WTC11 (cell line): ENCODE measurements at regions not wholly inside any gene's neighbourhood (a gene's known extent, or its start where the extent isn't known, plus 50 kb on each side); places are given as distances from the start of the nearest gene placed in this dataset.

Source experiments
- ATAC-seq: fragments of 200-7000 bp; cut with Tn5 transposase; 2 replicates; pipeline ENCODE4 v1.10.0; 2021; ENCODE audit warnings: mild to moderate bottlenecking, moderate library complexity
- CTCF ChIA-PET: fragments of 300-600 bp; sonication (Branson Sonifier 250); formaldehyde crosslinking; loops from one replicate; lab custom pipeline; 2021; ENCODE audit warnings: antibody characterized with exemption; lab: Charles Lee
- POLR2A ChIA-PET: fragments of 350-600 bp; sonication (Branson Sonifier 250); formaldehyde crosslinking; loops from one replicate; lab custom pipeline; 2021; ENCODE audit warnings: antibody characterized with exemption; lab: Charles Lee
- DNase-seq: peaks from one replicate; pipeline ENCODE4 v3.0.0; 2021; ENCODE audit warnings: low spot score
- H3K27ac Mint-ChIP-seq: 2 replicates; pipeline ENCODE4 v1.8.0; 2021; ENCODE audit warnings: mixed read lengths
- H3K27me3 Mint-ChIP-seq: 2 replicates; pipeline ENCODE4 v1.8.0; 2021; ENCODE audit warnings: low read depth, mild to moderate bottlenecking, moderate library complexity, mixed read lengths
- H3K36me3 Mint-ChIP-seq: 2 replicates; pipeline ENCODE4 v1.8.0; 2021; ENCODE audit warnings: mixed read lengths
- H3K4me1 Mint-ChIP-seq: 2 replicates; pipeline ENCODE4 v1.8.0; 2022; ENCODE audit warnings: mixed read lengths
- H3K4me3 Mint-ChIP-seq: 2 replicates; pipeline ENCODE4 v1.8.0; 2021; ENCODE audit warnings: mild to moderate bottlenecking, moderate library complexity, mixed read lengths
- H3K9me3 Mint-ChIP-seq: 2 replicates; pipeline ENCODE4 v1.8.0; 2021; ENCODE audit warnings: mixed read lengths
- ARID4B ChIP-seq: sonication (generic); formaldehyde crosslinking; IDR thresholded peaks from 2 replicates; pipeline ENCODE4 v1.8.0; 2023; ENCODE audit warnings: missing genetic modification reagents, mild to moderate bottlenecking, borderline replicate concordance
- ATF3 ChIP-seq: sonication (generic); formaldehyde crosslinking; conservative IDR thresholded peaks from 2 replicates; pipeline ENCODE4 v1.8.1; 2022; ENCODE audit warnings: mild to moderate bottlenecking, missing genetic modification reagents
- CREB1 ChIP-seq: sonication (generic); formaldehyde crosslinking; IDR thresholded peaks from 2 replicates; pipeline ENCODE4 v1.8.0; 2023; ENCODE audit warnings: mild to moderate bottlenecking, missing genetic modification reagents
- ELF4 ChIP-seq: sonication (generic); formaldehyde crosslinking; IDR thresholded peaks from 2 replicates; pipeline ENCODE4 v1.8.1; 2022; ENCODE audit warnings: low read depth, mild to moderate bottlenecking, moderate library complexity, missing genetic modification reagents
- HMGA2 ChIP-seq: fragments of 250-450 bp; sonication (Bioruptor Pico); IDR thresholded peaks from 2 replicates; pipeline ENCODE4 v1.4.0; 2021; ENCODE audit warnings: mild to moderate bottlenecking, moderate library complexity
- IRF2 ChIP-seq: sonication (generic); formaldehyde crosslinking; IDR thresholded peaks from 2 replicates; pipeline ENCODE4 v1.8.0; 2022; ENCODE audit warnings: low read depth, missing genetic modification reagents, borderline replicate concordance
- NR3C1 ChIP-seq: sonication (generic); formaldehyde crosslinking; conservative IDR thresholded peaks from 2 replicates; pipeline ENCODE4 v1.8.1; 2023; ENCODE audit warnings: low read depth, mild to moderate bottlenecking, missing genetic modification reagents
- RORB ChIP-seq: fragments of 250-450 bp; sonication (Bioruptor Pico); IDR thresholded peaks from 2 replicates; pipeline ENCODE4 v1.9.0; 2021; ENCODE audit warnings: mild to moderate bottlenecking
- TEAD1 ChIP-seq: sonication (generic); formaldehyde crosslinking; IDR thresholded peaks from 2 replicates; pipeline ENCODE4 v1.8.0; 2022; ENCODE audit warnings: mild to moderate bottlenecking, missing genetic modification reagents
- TEAD4 ChIP-seq: sonication (generic); formaldehyde crosslinking; IDR thresholded peaks from 2 replicates; pipeline ENCODE4 v1.8.0; 2022; ENCODE audit warnings: mild to moderate bottlenecking, missing genetic modification reagents
- ZBTB21 ChIP-seq: sonication (generic); formaldehyde crosslinking; IDR thresholded peaks from 2 replicates; pipeline ENCODE4 v1.8.1; 2023; ENCODE audit warnings: mild to moderate bottlenecking, missing genetic modification reagents, borderline replicate concordance
- ZNF219 ChIP-seq: sonication (generic); formaldehyde crosslinking; IDR thresholded peaks from 2 replicates; pipeline ENCODE4 v1.8.0; 2023; ENCODE audit warnings: missing genetic modification reagents, mild to moderate bottlenecking, borderline replicate concordance
- ZNF263 ChIP-seq: sonication (generic); formaldehyde crosslinking; IDR thresholded peaks from 2 replicates; pipeline ENCODE4 v1.8.1; 2022; ENCODE audit warnings: low read depth, mild to moderate bottlenecking, moderate library complexity, missing genetic modification reagents
- TF ChIP-seq, protein P1 (sequence below): sonication (generic); formaldehyde crosslinking; IDR thresholded peaks from 2 replicates; pipeline ENCODE4 v1.8.0; 2022; ENCODE audit warnings: missing genetic modification reagents

DNA sequence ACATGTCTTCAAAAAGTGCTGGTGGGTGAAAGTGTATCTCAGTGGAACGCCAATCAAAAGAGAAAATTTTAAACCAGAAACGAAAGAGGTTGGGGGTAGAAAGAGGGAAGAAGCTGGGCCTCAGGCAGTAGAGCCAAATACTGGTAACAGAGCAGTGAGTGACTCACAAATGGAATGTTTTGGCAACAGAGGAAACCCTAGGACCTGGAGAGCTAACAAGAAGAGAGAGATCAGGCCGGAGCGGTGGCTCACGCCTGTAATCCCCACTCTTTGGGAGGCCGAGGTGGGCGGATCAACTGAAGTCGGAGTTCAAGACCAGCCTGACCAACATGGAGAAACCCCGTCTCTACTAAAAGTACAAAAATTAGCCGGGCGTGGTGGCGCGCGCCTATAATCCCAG lies 450.8 kb upstream of the NAALADL2 start:
- H3K9me3 Mint-ChIP-seq, result peaks cover 10% of the 10 kb centered on the region
- H3K27me3 Mint-ChIP-seq, result no peaks in the 10 kb centered on the region
- ATAC-seq, result no peak
- POLR2A ChIA-PET, result no interaction called here
- CTCF ChIA-PET, result no interaction called here
- H3K36me3 Mint-ChIP-seq, result peaks cover 9% of the 10 kb centered on the region
- H3K4me1 Mint-ChIP-seq, result peaks cover 30% of the 10 kb centered on the region
- H3K4me3 Mint-ChIP-seq, result no peak overlapping the region
- TF ChIP-seq NR3C1 (CRISPR knock-in tag), result no peak
- no peak for TF ChIP-seq ZNF219 (CRISPR knock-in tag)
- no peak for TF ChIP-seq ZBTB21 (CRISPR knock-in tag)
- no peak for TF ChIP-seq RORB (CRISPR knock-in tag)
- no peak for TF ChIP-seq IRF2 (CRISPR knock-in tag)
- TF ChIP-seq TEAD1 (CRISPR knock-in tag), result no peak
- DNase-seq, result no peak
- no peak overlapping the region for H3K27ac Mint-ChIP-seq

GRCh38 chr3:174409086-174409743 lies 449.9 kb upstream of the NAALADL2 start:
- peaks cover 36% of the 10 kb centered on the region for H3K4me1 Mint-ChIP-seq
- H3K36me3 Mint-ChIP-seq, result peaks cover 9% of the 10 kb centered on the region
- ATAC-seq (no peak), DNase-seq (no peak)
- no peaks in the 10 kb centered on the region for H3K27me3 Mint-ChIP-seq
- TF ChIP-seq ELF4 (CRISPR knock-in tag) (no peak), HMGA2 (CRISPR knock-in tag) (no peak), ATF3 (CRISPR knock-in tag) (no peak), TEAD4 (CRISPR knock-in tag) (no peak), NR3C1 (CRISPR knock-in tag) (no peak), IRF2 (CRISPR knock-in tag) (no peak), ARID4B (CRISPR knock-in tag) (no peak), ZNF263 (no peak), CREB1 (CRISPR knock-in tag) (no peak)
- TF ChIP-seq, protein P1, sequence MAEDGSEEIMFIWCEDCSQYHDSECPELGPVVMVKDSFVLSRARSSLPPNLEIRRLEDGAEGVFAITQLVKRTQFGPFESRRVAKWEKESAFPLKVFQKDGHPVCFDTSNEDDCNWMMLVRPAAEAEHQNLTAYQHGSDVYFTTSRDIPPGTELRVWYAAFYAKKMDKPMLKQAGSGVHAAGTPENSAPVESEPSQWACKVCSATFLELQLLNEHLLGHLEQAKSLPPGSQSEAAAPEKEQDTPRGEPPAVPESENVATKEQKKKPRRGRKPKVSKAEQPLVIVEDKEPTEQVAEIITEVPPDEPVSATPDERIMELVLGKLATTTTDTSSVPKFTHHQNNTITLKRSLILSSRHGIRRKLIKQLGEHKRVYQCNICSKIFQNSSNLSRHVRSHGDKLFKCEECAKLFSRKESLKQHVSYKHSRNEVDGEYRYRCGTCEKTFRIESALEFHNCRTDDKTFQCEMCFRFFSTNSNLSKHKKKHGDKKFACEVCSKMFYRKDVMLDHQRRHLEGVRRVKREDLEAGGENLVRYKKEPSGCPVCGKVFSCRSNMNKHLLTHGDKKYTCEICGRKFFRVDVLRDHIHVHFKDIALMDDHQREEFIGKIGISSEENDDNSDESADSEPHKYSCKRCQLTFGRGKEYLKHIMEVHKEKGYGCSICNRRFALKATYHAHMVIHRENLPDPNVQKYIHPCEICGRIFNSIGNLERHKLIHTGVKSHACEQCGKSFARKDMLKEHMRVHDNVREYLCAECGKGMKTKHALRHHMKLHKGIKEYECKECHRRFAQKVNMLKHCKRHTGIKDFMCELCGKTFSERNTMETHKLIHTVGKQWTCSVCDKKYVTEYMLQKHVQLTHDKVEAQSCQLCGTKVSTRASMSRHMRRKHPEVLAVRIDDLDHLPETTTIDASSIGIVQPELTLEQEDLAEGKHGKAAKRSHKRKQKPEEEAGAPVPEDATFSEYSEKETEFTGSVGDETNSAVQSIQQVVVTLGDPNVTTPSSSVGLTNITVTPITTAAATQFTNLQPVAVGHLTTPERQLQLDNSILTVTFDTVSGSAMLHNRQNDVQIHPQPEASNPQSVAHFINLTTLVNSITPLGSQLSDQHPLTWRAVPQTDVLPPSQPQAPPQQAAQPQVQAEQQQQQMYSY (CRISPR knock-in tag), result no peak
- ChIA-PET POLR2A (no interaction called here), CTCF (no interaction called here)
- no peak overlapping the region; the same call in 1 of the 2 replicates for H3K27ac Mint-ChIP-seq
- peaks cover 10% of the 10 kb centered on the region for H3K9me3 Mint-ChIP-seq
- no peak overlapping the region for H3K4me3 Mint-ChIP-seq
